ENCODE measurements at regions not wholly inside any gene's neighbourhood (a gene's known extent, or its start where the extent isn't known, plus 50 kb on each side); places are given as distances from the start of the nearest gene placed in this dataset.

DNA sequence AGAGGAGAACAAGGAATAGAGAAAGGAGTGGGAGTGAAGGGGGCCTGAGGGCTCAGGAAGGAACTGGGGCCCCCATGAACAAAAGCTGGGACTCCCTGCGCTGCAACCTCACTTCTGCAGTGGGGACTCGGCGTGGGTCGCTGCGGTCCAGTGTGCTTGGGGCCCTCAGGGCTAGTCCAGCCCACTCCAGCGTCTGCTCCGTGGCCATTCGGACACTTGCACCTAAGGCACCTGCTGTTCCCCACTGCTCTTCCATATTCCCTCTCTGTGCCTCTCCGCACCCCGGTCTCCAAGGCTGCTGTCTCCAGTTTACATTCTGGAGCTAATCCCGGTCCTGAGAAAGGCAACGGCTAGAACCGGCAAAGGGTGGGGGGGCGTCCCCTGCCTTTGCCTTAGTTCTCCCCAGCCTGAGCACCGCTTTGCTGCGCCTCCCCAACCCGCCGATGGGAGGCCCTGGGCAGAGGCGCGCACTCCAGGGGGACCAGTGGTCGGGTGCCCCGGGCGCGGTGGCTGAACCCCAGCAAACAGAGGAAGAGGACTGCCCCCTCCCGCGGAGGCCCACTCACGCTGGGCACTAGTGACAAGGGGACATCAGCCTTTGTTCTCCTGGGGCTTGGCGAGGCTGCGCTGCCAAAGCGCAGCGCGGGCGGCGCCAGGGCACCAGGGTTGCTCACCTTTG is 327.7 kb upstream of the F9 start:
- TF ChIP-seq, protein P1, sequence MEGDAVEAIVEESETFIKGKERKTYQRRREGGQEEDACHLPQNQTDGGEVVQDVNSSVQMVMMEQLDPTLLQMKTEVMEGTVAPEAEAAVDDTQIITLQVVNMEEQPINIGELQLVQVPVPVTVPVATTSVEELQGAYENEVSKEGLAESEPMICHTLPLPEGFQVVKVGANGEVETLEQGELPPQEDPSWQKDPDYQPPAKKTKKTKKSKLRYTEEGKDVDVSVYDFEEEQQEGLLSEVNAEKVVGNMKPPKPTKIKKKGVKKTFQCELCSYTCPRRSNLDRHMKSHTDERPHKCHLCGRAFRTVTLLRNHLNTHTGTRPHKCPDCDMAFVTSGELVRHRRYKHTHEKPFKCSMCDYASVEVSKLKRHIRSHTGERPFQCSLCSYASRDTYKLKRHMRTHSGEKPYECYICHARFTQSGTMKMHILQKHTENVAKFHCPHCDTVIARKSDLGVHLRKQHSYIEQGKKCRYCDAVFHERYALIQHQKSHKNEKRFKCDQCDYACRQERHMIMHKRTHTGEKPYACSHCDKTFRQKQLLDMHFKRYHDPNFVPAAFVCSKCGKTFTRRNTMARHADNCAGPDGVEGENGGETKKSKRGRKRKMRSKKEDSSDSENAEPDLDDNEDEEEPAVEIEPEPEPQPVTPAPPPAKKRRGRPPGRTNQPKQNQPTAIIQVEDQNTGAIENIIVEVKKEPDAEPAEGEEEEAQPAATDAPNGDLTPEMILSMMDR (IDR thresholded peaks at IDR 0.05), result no peak
- no peak for TF ChIP-seq EZH2 (IDR thresholded peaks at IDR 0.05; ENCODE audit: borderline replicate concordance, insufficient read depth, low read depth, low read length, poor library complexity, severe bottlenecking)
- Histone ChIP-seq H3K9me3 (ENCODE audit: control extremely low read depth in 1 of 3, control insufficient read depth in 2 of 3, insufficient read depth in 1 of 3, low read length in 2 of 3) (no peaks in the 10 kb centered on the region), H3K9ac (ENCODE audit: low read length) (no peak overlapping the region), H3K27me3 (replicated peaks in 1 of 4; ENCODE audit: control extremely low read depth in 1 of 4, control insufficient read depth in 3 of 4, insufficient read depth in 4 of 4, low read length in 3 of 4) (peaks cover 0 to 9% (median 3%) of the 10 kb centered on the region in 4 experiments), H4K20me1 (ENCODE audit: control insufficient read depth, insufficient read depth, low read length, poor library complexity, severe bottlenecking) (no peaks in the 10 kb centered on the region), H3K4me1 (ENCODE audit: control insufficient read depth in 2 of 2, insufficient read depth in 2 of 2, low read length in 2 of 2) (no peaks in the 10 kb centered on the region), H3K4me3 (ENCODE audit: control extremely low read depth in 1 of 5, extremely low read depth in 1 of 5, insufficient read depth in 1 of 5, low read depth in 2 of 5, low read length in 4 of 5) (no peak overlapping the region), H3K4me2 (replicated peaks; ENCODE audit: low read depth, low read length, poor library complexity, severe bottlenecking) (no peak overlapping the region), H2AFZ (ENCODE audit: insufficient read depth, low read depth, low read length, poor library complexity, severe bottlenecking) (no peak overlapping the region), H3K27ac (ENCODE audit: low read length in 2 of 2) (no peak overlapping the region), H3K36me3 (replicated peaks in 1 of 2; ENCODE audit: control extremely low read depth in 1 of 2, control insufficient read depth in 1 of 2, extremely low read depth in 1 of 2, insufficient read depth in 2 of 2, low read length in 1 of 2) (no peaks in the 10 kb centered on the region), H3K79me2 (ENCODE audit: control insufficient read depth, insufficient read depth, low read length) (no peaks in the 10 kb centered on the region)
- CTCF ChIA-PET, result no interaction called here
- DNase-seq (no peak), ATAC-seq (ENCODE audit: low read depth) (no peak)
- 17% methylated on average over 32 of the region's 34 CpGs for WGBS (ENCODE audit: insufficient coverage)
- Mint-ChIP-seq H3K27me3 (peaks cover 37% of the 10 kb centered on the region), H3K4me1 (peaks cover 3% of the 10 kb centered on the region), H3K27ac (no peak overlapping the region), H3K9me3 (ENCODE audit: insufficient read depth) (no peaks in the 10 kb centered on the region), H3K4me3 (peak overlapping the region; percentile 53)
- POLR2A ChIA-PET, result no interaction called here
- intact Hi-C loops (cut with micrococcal nuclease), result no loop called here

DNA sequence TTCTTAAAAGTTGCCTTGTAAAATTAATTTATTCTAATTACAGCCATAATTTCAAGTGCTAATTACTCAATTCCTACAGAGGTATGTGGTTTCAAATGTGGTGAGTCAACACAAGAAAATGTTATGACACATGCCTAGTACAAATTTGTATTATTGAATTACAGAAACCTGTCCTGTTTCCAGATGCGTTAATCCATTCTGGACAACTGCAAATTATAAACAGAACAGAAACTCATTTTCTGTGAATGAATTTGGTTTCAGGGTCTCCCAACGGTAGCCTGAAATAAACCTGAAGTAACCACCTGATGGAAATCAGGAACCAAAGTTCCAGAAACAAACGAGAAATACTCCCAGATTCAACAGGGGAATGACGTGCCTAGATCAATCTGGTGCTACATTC is 328.6 kb upstream of the F9 start:
- Mint-ChIP-seq H3K27ac (no peak overlapping the region), H3K9me3 (ENCODE audit: insufficient read depth) (no peaks in the 10 kb centered on the region), H3K4me3 (peak overlapping the region; percentile 19), H3K4me1 (peaks cover 3% of the 10 kb centered on the region), H3K27me3 (peaks cover 35% of the 10 kb centered on the region)
- no peak for ATAC-seq (ENCODE audit: low read depth)
- CTCF ChIA-PET, result no interaction called here
- Histone ChIP-seq H4K20me1 (ENCODE audit: control insufficient read depth, insufficient read depth, low read length, poor library complexity, severe bottlenecking) (no peaks in the 10 kb centered on the region), H3K4me3 (ENCODE audit: control extremely low read depth in 1 of 5, extremely low read depth in 1 of 5, insufficient read depth in 1 of 5, low read depth in 2 of 5, low read length in 4 of 5) (no peak overlapping the region), H3K4me2 (replicated peaks; ENCODE audit: low read depth, low read length, poor library complexity, severe bottlenecking) (no peak overlapping the region), H3K27me3 (replicated peaks in 1 of 4; ENCODE audit: control extremely low read depth in 1 of 4, control insufficient read depth in 3 of 4, insufficient read depth in 4 of 4, low read length in 3 of 4) (peaks cover 0 to 7% (median 1%) of the 10 kb centered on the region in 4 experiments), H3K9ac (ENCODE audit: low read length) (no peak overlapping the region), H3K9me3 (ENCODE audit: control extremely low read depth in 1 of 3, control insufficient read depth in 2 of 3, insufficient read depth in 1 of 3, low read length in 2 of 3) (no peaks in the 10 kb centered on the region), H3K4me1 (ENCODE audit: control insufficient read depth in 2 of 2, insufficient read depth in 2 of 2, low read length in 2 of 2) (no peaks in the 10 kb centered on the region), H3K36me3 (replicated peaks in 1 of 2; ENCODE audit: control extremely low read depth in 1 of 2, control insufficient read depth in 1 of 2, extremely low read depth in 1 of 2, insufficient read depth in 2 of 2, low read length in 1 of 2) (no peaks in the 10 kb centered on the region), H3K79me2 (ENCODE audit: control insufficient read depth, insufficient read depth, low read length) (no peaks in the 10 kb centered on the region), H3K27ac (ENCODE audit: low read length in 2 of 2) (no peak overlapping the region), H2AFZ (ENCODE audit: insufficient read depth, low read depth, low read length, poor library complexity, severe bottlenecking) (no peak overlapping the region)
- POLR2A ChIA-PET, result no interaction called here
- DNase-seq, result no peak
- 40% methylated on average over 1 of the region's 4 CpGs for WGBS (ENCODE audit: insufficient coverage)
- TF ChIP-seq, protein P1 (IDR thresholded peaks at IDR 0.05), result no peak
- TF ChIP-seq EZH2 (IDR thresholded peaks at IDR 0.05; ENCODE audit: borderline replicate concordance, insufficient read depth, low read depth, low read length, poor library complexity, severe bottlenecking), result no peak
- intact Hi-C loops (cut with micrococcal nuclease), result no loop called here
